K562 (cell line): ENCODE measurements at regions not wholly inside any gene's neighbourhood (a gene's known extent, or its start where the extent isn't known, plus 50 kb on each side); places are given as distances from the start of the nearest gene placed in this dataset.

ENCODE experiments used
- ATAC-seq: fragments of 200-7000 bp; cut with Tn5 transposase; 3 replicates; pipeline ENCODE4 v1.9.1; 2020; ENCODE audit warnings: moderate library complexity
- BruUV-seq: library from RNA; stranded (reverse); fragments of 400-500 nt; replicated peaks from 2 replicates; lab custom pipeline; 2021; lab: Mats Ljungman, UMichigan
- CTCF ChIA-PET: fragments of 300-600 bp; formaldehyde crosslinking; extraction: SDS; loops from one replicate; lab custom pipeline; 2021; ENCODE audit warnings: low intra/inter-chr PET ratio; lab: Yijun Ruan, JAX
- POLR2A ChIA-PET: fragments of 300-600, 350-650 bp; sonication (Branson Sonifier 250); formaldehyde crosslinking; extraction: SDS; loops from one replicate; lab custom pipeline; 2021; ENCODE audit warnings: antibody characterized with exemption, inconsistent platforms; lab: Yijun Ruan, JAX
- DNase-seq, 4 experiments: peaks; one replicate each; pipeline versions ENCODE4 v3.0.0 to v3.0.0-alpha.2; 2011 to 2018; ENCODE audit warnings: low spot score in 3 of 4, mixed read lengths in 3 of 4; ENCODE audit errors: extremely low read depth in 1 of 4
- FAIRE-seq: peaks from 2 replicates; lab custom pipeline; 2011; peaks lifted over from hg19 to GRCh38; lab: Jason Lieb, UNC
- H2AFZ ChIP-seq: 2 replicates; pipeline ENCODE4 v1.6.0; 2011; ENCODE audit warnings: low read depth, low read length, control low read depth, inconsistent platforms
- H3K27ac ChIP-seq: fragments of 200-600 bp; 3 replicates; pipeline ENCODE4 v1.8.0; 2011; ENCODE audit warnings: low read depth, mild to moderate bottlenecking, control low read depth, inconsistent platforms, low read length, moderate library complexity, mixed read lengths; ENCODE audit errors: extremely low read depth
- H3K27me3 ChIP-seq, 2 experiments: fragments of 300-600 bp in 1 of 2; 2 replicates in 1 of 2; 3 replicates in 1 of 2; pipeline versions ENCODE4 v1.6.0 to v1.8.0; 2011; ENCODE audit warnings: inconsistent platforms in 2 of 2, low read length in 2 of 2, mild to moderate bottlenecking in 1 of 2, mixed read lengths in 1 of 2, moderate library complexity in 1 of 2; ENCODE audit not compliant: control insufficient read depth in 2 of 2, insufficient read depth in 2 of 2
- H3K36me3 ChIP-seq: fragments of 300-600 bp; 3 replicates; pipeline ENCODE4 v1.8.0; 2011; ENCODE audit warnings: mild to moderate bottlenecking, low read length, inconsistent platforms; ENCODE audit not compliant: control insufficient read depth, insufficient read depth
- H3K4me1 ChIP-seq, 2 experiments: fragments of 200-600 bp in 1 of 2; replicated peaks in 1 of 2; 2 replicates in 1 of 2; 3 replicates in 1 of 2; pipeline versions ENCODE4 v1.5.1 to v1.8.0; 2011; ENCODE audit warnings: inconsistent platforms in 2 of 2, low read length in 2 of 2, mild to moderate bottlenecking in 1 of 2, mixed read lengths in 1 of 2, moderate library complexity in 1 of 2; ENCODE audit not compliant: control insufficient read depth in 2 of 2, insufficient read depth in 2 of 2
- H3K4me2 ChIP-seq: 2 replicates; pipeline ENCODE4 v1.6.1; 2011; ENCODE audit warnings: low read length, control low read depth, inconsistent platforms, mixed read lengths; ENCODE audit not compliant: insufficient read depth
- H3K4me3 ChIP-seq: fragments of 200-600 bp; sonication (generic), shearing (Covaris generic); 2 replicates; pipeline ENCODE4 v1.5.1; 2016; ENCODE audit warnings: control low read depth, inconsistent platforms
- H3K79me2 ChIP-seq: fragments of 200-600 bp; 3 replicates; pipeline ENCODE4 v1.8.0; 2011; ENCODE audit warnings: low read length, inconsistent platforms; ENCODE audit not compliant: control insufficient read depth, insufficient read depth
- H3K9ac ChIP-seq, 2 experiments: 2 replicates each; pipeline versions ENCODE4 v1.6.0 to v1.6.1; 2011; ENCODE audit warnings: low read depth in 2 of 2, low read length in 2 of 2, control low read depth in 1 of 2, inconsistent platforms in 1 of 2, mild to moderate bottlenecking in 1 of 2, mixed read lengths in 1 of 2; ENCODE audit not compliant: insufficient read depth in 1 of 2
- H3K9me1 ChIP-seq: one replicate; pipeline ENCODE4 v1.6.0; 2011; ENCODE audit warnings: inconsistent platforms, mild to moderate bottlenecking, low read length, moderate library complexity; ENCODE audit not compliant: control insufficient read depth, insufficient read depth
- H3K9me3 ChIP-seq: replicated peaks from 2 replicates; pipeline ENCODE4 v1.5.1; 2011; ENCODE audit warnings: low read depth, low read length, inconsistent platforms; ENCODE audit not compliant: control insufficient read depth, insufficient read depth
- H4K20me1 ChIP-seq: replicated peaks from 2 replicates; pipeline ENCODE4 v1.6.1; 2011; ENCODE audit warnings: low read length, inconsistent platforms, mixed read lengths; ENCODE audit not compliant: control insufficient read depth, insufficient read depth
- BHLHE40 ChIP-seq: IDR thresholded peaks from 2 replicates; pipeline ENCODE4 v1.6.1; 2011; ENCODE audit warnings: low read length, improper control_type of control experiment
- CXXC5 ChIP-seq: fragments of 250-450 bp; sonication (Bioruptor Pico); IDR thresholded peaks from 2 replicates; pipeline ENCODE4 v1.8.0; 2022; ENCODE audit warnings: inconsistent platforms, mild to moderate bottlenecking, moderate library complexity
- GABPB1 ChIP-seq: sonication (generic); formaldehyde crosslinking; IDR thresholded peaks from 2 replicates; pipeline ENCODE4 v1.8.0; 2022; ENCODE audit warnings: mild to moderate bottlenecking, missing genetic modification reagents
- GABPB2 ChIP-seq: fragments of 250-450 bp; sonication (Bioruptor Pico); conservative IDR thresholded peaks from 2 replicates; pipeline ENCODE4 v1.5.1; 2021; ENCODE audit warnings: mild to moderate bottlenecking
- HCFC1 ChIP-seq: IDR thresholded peaks from 2 replicates; pipeline ENCODE4 v1.6.1; 2012; ENCODE audit warnings: low read depth, low read length, improper control_type of control experiment
- MYBL2 ChIP-seq, 2 experiments: fragments of 450-650 bp in 1 of 2; sonication (generic) in 1 of 2; formaldehyde crosslinking in 1 of 2; IDR thresholded peaks; 2 replicates each; pipeline versions ENCODE4 v1.6.1 to v1.8.1; 2017 to 2022; ENCODE audit warnings: borderline replicate concordance in 1 of 2, inconsistent platforms in 1 of 2, low read depth in 1 of 2, mild to moderate bottlenecking in 1 of 2, missing genetic modification reagents in 1 of 2, moderate library complexity in 1 of 2
- POU5F1 ChIP-seq: fragments of 150-350 bp; IDR thresholded peaks from 2 replicates; pipeline ENCODE4 v1.6.1; 2014; ENCODE audit warnings: borderline replicate concordance, low read length, low read depth, mild to moderate bottlenecking; ENCODE audit not compliant: partially characterized antibody
- PTBP1 ChIP-seq: fragments of 200-400 bp; formaldehyde crosslinking; IDR thresholded peaks from 2 replicates; pipeline ENCODE4 v1.6.1; 2017; ENCODE audit warnings: low read depth, low read length
- RB1 ChIP-seq: fragments of 450-650 bp; IDR thresholded peaks from 2 replicates; pipeline ENCODE4 v1.6.1; 2017; ENCODE audit warnings: low read depth, mild to moderate bottlenecking
- TEAD1 ChIP-seq, 2 experiments: fragments of 450-650 bp in 1 of 2; sonication (generic) in 1 of 2; formaldehyde crosslinking; IDR thresholded peaks; 2 replicates each; pipeline versions ENCODE4 v1.4.0 to v1.8.0; 2020 to 2022; ENCODE audit warnings: mild to moderate bottlenecking in 2 of 2, missing genetic modification reagents in 1 of 2
- ZFPM2 ChIP-seq: fragments of 250-450 bp; sonication (Bioruptor Pico); IDR thresholded peaks from 2 replicates; pipeline ENCODE4 v1.5.1; 2022; ENCODE audit warnings: mild to moderate bottlenecking
- ZNF184 ChIP-seq: sonication (generic); formaldehyde crosslinking; IDR thresholded peaks from 2 replicates; pipeline ENCODE4 v1.5.0; 2020; ENCODE audit warnings: missing genetic modification reagents
- ZNF764 ChIP-seq: fragments of 250-450 bp; sonication (Bioruptor Pico); IDR thresholded peaks from 2 replicates; pipeline ENCODE4 v1.4.0; 2020; ENCODE audit warnings: low read depth, mild to moderate bottlenecking, moderate library complexity
- in situ Hi-C: fragments of 300-500 bp; cut with MboI; formaldehyde crosslinking; loops from 4 replicates; pipeline ENCODE4 v1.15.0; 2018; ENCODE audit warnings: inconsistent platforms, mixed read lengths
- intact Hi-C: fragments of 100-400 bp; cut with micrococcal nuclease; formaldehyde crosslinking; loops from 2 replicates; pipeline ENCODE4 v1.14.2; 2022
- TF ChIP-seq, protein P1 (sequence below): sonication (generic); formaldehyde crosslinking; IDR thresholded peaks from 2 replicates; pipeline ENCODE4 v1.8.1; 2023; ENCODE audit warnings: missing genetic modification reagents, mild to moderate bottlenecking, borderline replicate concordance
- TF ChIP-seq, protein P2 (sequence below): sonication (generic); formaldehyde crosslinking; IDR thresholded peaks from 2 replicates; pipeline ENCODE4 v1.9.0; 2022; ENCODE audit warnings: mild to moderate bottlenecking, missing genetic modification reagents
- TF ChIP-seq, protein P3 (sequence below): sonication (generic); formaldehyde crosslinking; IDR thresholded peaks from 2 replicates; pipeline ENCODE4 v1.9.0; 2022; ENCODE audit warnings: mild to moderate bottlenecking, missing genetic modification reagents
- TF ChIP-seq, protein P4 (sequence below): fragments of 450-650 bp; formaldehyde crosslinking; IDR thresholded peaks from 2 replicates; pipeline ENCODE4 v1.4.0; 2022; ENCODE audit warnings: mild to moderate bottlenecking, moderate library complexity

DNA sequence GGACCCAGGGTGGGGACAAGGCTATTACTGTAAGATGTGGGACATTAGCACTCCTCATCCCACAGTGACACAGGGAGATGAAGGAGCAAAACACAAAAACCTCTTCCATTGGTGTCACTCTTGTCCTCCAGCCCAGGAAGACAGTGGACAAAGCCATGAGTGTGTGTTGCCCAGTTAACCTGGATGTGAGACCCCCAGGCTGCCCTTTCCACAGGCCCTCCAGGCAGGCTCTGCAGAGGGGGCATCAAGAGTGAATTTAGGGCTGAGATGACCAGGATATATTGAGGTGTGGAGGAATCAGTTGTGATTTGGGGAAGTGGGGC, 111.3 kb downstream of the GGTLC2 start:
- in situ Hi-C loops (no loop called here), intact Hi-C loops (loop anchor here (2.0 kb wide), 1 partner anchor 19 kb away; no protein-coding TSS in a partner anchor)
- H3K36me3 ChIP-seq, result no peaks in the 10 kb centered on the region
- CTCF ChIA-PET, result interaction anchor here (0.9 kb wide), 1 partner anchor 122 kb away, joined by 4 read pairs; no protein-coding TSS in a partner anchor
- no peak overlapping the region for H3K4me3 ChIP-seq
- no peaks in the 10 kb centered on the region for H3K4me1 ChIP-seq
- no peaks in the 10 kb centered on the region for H3K79me2 ChIP-seq
- no peak for ATAC-seq
- POLR2A ChIA-PET, result interaction anchor here (0.9 to 2.9 kb wide), 8 partner anchors 10 to 128 kb away, joined by 3 to 16 read pairs (median 4); no protein-coding TSS in a partner anchor
- FAIRE-seq, result no peak
- no TSS peak for BruUV-seq
- no peak overlapping the region for H2AFZ ChIP-seq
- no peak overlapping the region for H3K4me2 ChIP-seq
- DNase-seq, result no peak
- H3K27me3 ChIP-seq, result peaks cover 4 to 17% of the 10 kb centered on the region in 2 experiments; a peak in 3 of 5 replicates
- H3K9me3 ChIP-seq, result no peaks in the 10 kb centered on the region
- no peak overlapping the region for H3K27ac ChIP-seq
- H3K9ac ChIP-seq, result no peak overlapping the region
- H3K9me1 ChIP-seq, result no peaks in the 10 kb centered on the region
- H4K20me1 ChIP-seq, result peaks cover 24% of the 10 kb centered on the region
- no peak for TF ChIP-seq ZFPM2 (CRISPR knock-in tag)
- 0 out of 4 replicates have a peak, but pooled peaks of 1 of the 2 experiments have one; percentile 20 for TF ChIP-seq TEAD1 (CRISPR knock-in tag; IDR thresholded peaks at IDR 0.05)
- TF ChIP-seq POU5F1, result no peak
- TF ChIP-seq CXXC5 (CRISPR knock-in tag), result no peak
- TF ChIP-seq, protein P1, sequence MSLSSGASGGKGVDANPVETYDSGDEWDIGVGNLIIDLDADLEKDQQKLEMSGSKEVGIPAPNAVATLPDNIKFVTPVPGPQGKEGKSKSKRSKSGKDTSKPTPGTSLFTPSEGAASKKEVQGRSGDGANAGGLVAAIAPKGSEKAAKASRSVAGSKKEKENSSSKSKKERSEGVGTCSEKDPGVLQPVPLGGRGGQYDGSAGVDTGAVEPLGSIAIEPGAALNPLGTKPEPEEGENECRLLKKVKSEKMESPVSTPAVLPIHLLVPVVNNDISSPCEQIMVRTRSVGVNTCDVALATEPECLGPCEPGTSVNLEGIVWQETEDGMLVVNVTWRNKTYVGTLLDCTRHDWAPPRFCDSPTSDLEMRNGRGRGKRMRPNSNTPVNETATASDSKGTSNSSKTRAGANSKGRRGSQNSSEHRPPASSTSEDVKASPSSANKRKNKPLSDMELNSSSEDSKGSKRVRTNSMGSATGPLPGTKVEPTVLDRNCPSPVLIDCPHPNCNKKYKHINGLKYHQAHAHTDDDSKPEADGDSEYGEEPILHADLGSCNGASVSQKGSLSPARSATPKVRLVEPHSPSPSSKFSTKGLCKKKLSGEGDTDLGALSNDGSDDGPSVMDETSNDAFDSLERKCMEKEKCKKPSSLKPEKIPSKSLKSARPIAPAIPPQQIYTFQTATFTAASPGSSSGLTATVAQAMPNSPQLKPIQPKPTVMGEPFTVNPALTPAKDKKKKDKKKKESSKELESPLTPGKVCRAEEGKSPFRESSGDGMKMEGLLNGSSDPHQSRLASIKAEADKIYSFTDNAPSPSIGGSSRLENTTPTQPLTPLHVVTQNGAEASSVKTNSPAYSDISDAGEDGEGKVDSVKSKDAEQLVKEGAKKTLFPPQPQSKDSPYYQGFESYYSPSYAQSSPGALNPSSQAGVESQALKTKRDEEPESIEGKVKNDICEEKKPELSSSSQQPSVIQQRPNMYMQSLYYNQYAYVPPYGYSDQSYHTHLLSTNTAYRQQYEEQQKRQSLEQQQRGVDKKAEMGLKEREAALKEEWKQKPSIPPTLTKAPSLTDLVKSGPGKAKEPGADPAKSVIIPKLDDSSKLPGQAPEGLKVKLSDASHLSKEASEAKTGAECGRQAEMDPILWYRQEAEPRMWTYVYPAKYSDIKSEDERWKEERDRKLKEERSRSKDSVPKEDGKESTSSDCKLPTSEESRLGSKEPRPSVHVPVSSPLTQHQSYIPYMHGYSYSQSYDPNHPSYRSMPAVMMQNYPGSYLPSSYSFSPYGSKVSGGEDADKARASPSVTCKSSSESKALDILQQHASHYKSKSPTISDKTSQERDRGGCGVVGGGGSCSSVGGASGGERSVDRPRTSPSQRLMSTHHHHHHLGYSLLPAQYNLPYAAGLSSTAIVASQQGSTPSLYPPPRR, result no peak
- TF ChIP-seq ZNF764, result no peak
- TF ChIP-seq MYBL2 (IDR thresholded peaks at IDR 0.05; ENCODE audit: low read depth), result no peak
- TF ChIP-seq MYBL2 (CRISPR knock-in tag; IDR thresholded peaks at IDR 0.05; ENCODE audit: borderline replicate concordance), result peak; percentile 17; the same call in 1 of the 2 replicates
- TF ChIP-seq BHLHE40, result 0 out of 2 replicates have a peak, but pooled peaks have one; percentile 6
- no peak for TF ChIP-seq ZNF184 (CRISPR knock-in tag)
- no peak for TF ChIP-seq PTBP1
- TF ChIP-seq, protein P2, sequence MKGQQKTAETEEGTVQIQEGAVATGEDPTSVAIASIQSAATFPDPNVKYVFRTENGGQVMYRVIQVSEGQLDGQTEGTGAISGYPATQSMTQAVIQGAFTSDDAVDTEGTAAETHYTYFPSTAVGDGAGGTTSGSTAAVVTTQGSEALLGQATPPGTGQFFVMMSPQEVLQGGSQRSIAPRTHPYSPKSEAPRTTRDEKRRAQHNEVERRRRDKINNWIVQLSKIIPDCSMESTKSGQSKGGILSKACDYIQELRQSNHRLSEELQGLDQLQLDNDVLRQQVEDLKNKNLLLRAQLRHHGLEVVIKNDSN (CRISPR knock-in tag), result no peak; the same call in 1 of the 2 replicates
- TF ChIP-seq, protein P3, sequence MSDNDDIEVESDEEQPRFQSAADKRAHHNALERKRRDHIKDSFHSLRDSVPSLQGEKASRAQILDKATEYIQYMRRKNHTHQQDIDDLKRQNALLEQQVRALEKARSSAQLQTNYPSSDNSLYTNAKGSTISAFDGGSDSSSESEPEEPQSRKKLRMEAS (CRISPR knock-in tag), result 0 out of 2 replicates have a peak, but pooled peaks have one; percentile 35
- TF ChIP-seq, protein P4, sequence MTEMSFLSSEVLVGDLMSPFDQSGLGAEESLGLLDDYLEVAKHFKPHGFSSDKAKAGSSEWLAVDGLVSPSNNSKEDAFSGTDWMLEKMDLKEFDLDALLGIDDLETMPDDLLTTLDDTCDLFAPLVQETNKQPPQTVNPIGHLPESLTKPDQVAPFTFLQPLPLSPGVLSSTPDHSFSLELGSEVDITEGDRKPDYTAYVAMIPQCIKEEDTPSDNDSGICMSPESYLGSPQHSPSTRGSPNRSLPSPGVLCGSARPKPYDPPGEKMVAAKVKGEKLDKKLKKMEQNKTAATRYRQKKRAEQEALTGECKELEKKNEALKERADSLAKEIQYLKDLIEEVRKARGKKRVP (CRISPR knock-in tag), result no peak
- TF ChIP-seq GABPB2, result no peak
- 0 out of 2 replicates have a peak, but pooled peaks have one; percentile 1 for TF ChIP-seq HCFC1
- no peak for TF ChIP-seq GABPB1 (CRISPR knock-in tag)
- TF ChIP-seq RB1, result peak; percentile 7; the same call in 1 of the 2 replicates
